HG02981 (cell line): ENCODE measurements at regions not wholly inside any gene's neighbourhood (a gene's known extent, or its start where the extent isn't known, plus 50 kb on each side); places are given as distances from the start of the nearest gene placed in this dataset.
"Not testable (repeated sequence)": the region's sequence is repeated elsewhere in the genome, so short reads cannot be mapped to it uniquely, and the experiment has no call there.

Source experiments
- ATAC-seq: cut with Tn5 transposase; IDR thresholded peaks from one replicate; pipeline ENCODE4 v1.9.1; 2021; ENCODE audit warnings: mild to moderate bottlenecking, moderate library complexity; ENCODE audit not compliant: unreplicated experiment

GRCh38 chr10:8305876-8306652 is 251.6 kb downstream of the GATA3 start:
- no peak for ATAC-seq

DNA sequence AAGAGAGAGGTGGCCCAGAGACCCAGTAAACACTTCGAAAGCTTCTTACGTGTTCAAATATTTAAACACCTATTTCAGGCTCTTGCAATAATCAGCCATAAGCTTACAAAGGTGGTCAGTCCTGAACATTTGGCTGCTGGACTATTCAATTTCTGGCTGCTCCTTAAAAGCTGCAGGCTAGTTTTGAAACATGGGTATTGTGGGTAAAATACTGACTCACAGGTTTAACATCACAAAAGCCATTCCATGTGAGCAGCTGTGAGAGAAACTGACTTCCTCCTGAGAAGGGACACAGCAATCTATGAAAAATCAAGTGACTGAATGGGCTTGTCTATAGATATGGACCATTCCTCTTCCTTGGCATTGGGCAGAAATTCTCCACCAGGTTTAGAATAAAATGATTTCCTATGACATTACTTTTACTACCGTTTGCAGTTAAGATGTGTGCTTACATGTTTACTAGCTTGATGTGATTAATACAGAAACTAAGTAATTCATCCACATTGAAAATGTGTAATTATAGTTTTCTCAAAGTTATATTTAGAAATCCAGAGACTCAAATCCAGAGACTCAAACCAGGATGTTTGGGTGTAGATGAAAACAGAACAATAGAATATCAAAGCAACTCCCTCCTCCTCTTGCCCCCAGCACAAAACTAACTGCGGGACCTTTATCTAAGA is 252.3 kb downstream of the GATA3 start:
- ATAC-seq = no peak

DNA sequence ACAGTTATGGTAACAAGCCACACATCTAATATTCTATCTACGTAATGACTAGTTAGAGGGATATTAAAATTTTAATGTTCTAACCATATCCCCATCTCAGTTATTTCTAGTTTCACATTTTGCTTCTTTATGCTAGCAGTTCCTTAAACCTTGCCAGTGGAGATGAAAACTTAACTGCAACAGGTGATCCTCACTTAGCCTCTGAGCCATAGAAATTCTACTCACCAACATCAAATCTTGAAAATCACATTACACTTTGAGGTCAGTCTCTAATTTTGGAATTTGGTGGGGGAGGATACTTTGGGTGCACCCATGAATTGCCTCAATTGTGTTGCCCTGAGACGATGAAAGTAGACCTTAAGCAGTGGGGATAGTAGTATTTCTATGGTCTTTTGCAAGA is 256.4 kb downstream of the GATA3 start:
- ATAC-seq = no peak

DNA sequence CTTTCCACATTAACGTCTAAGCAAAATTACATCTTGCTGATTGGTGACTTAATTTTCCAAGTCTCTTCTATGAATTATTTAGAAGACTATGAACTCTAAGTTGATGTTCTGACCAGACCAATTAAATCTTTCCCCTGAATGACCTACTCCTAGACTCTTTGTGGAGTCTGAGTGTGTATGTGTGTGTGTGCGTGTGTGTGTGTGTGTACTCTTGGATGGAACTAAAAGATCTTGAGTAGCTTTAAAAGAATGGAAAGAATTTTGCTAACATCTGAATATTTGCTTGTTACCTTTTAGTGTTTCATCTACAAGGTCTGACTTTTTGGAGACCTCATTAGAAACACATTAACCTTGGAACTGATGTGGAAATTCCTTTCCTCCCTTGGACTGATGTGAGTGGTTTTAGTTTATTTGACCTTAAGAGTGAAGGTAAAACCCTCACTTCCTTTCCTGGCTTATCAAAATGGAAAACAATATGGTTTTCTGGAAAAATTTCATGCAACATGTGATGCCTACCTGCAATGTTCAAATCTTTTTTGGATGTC is 257.1 kb downstream of the GATA3 start:
- ATAC-seq = no peak

DNA sequence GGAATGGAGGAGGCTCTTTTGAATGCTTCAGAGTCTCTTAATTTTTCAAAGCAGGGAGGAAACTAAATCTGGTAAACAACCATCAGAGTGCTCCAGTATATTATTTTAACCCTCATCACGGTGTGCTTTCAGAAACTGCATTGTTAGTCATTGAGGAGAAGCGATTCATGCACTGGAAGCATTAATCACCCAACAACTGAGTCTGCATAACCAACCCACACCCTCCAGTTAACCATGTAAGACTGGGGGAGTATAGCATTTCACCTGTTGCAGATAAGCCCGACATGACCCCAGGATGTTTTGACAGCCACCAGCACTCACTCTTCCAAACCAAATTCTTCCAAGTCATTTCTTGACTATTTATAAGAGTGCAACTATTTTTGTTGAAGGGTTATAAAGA is 257.6 kb downstream of the GATA3 start:
- ATAC-seq = no peak

- no peak for ATAC-seq
Observed at GRCh38 chr10:8312781-8313180, 258.3 kb downstream of the GATA3 start.

- no peak for ATAC-seq
Observed at GRCh38 chr10:8314486-8314885, 260.0 kb downstream of the GATA3 start.

DNA sequence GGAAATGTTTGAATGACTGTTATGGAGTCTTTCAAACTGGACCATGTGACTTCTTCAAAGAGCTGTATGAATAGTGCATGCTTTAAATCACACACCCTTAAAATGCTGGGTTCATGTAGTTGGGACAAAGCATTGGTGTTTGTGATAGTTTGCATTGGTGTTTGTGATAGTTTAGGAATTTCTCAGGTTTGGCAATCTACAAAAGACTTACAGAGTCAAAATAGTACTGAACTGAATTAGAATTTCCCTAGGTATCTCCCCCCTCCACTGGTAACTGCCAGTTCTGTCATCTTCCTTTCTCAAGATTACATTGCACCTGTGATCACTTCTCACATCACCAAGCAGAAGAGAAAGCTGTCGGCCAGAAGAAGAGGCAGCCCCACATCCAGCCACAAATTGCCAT is 261.1 kb downstream of the GATA3 start:
- no peak for ATAC-seq

DNA sequence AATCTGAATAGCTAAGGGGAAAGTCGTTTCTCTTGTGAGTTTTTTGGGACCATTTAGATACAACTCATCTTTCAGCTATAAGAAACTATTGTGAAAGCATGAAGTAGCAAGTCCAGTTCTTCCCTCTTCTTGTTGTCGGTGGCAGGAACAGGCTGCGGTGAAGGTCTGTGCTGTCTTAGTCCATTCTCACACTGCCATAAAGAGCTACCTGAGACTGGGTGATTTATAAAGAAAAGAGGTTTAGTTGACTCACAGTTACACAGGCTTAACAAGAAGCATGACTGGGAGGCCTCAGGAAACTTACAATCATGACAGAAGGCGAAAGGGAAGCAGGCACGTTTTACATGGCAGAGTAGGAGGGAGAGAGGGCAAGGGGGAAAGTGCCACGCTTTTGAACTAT is 261.8 kb downstream of the GATA3 start:
- no peak for ATAC-seq

DNA sequence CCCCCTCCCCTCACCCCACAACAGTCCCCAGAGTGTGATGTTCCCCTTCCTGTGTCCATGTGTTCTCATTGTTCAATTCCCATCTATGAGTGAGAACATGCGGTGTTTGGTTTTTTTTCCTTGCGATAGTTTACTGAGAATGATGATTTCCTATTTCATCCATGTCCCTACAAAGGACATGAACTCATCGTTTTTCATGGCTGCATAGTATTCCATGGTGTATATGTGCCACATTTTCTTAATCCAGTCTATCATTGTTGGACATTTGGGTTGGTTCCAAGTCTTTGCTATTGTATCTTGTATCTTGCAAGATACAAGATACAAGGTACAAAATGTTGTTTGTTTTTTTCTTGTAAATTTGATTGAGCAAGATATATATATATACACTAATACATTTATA is 263.9 kb downstream of the GATA3 start:
- ATAC-seq = not testable (repeated sequence)

DNA sequence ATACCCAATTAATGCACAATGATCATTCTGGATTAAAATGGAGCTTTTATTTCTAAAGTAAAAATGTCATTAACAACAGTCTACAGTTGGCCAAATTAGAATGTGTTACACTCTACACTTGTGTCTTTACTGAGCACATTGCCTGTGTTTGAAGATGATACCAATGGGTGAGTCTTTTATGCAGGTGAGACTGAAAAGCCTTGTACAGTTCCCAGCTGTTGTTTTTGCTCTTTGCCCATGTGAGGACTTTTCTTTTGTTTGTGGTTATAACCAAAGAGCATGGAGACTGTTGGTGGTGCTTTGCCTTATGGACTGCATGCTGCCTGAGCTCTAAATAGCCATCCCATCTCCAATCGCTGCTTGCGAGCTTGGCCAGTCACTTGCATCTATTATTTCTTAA is 264.5 kb downstream of the GATA3 start:
- ATAC-seq = no peak

- ATAC-seq = no peak
Observed at GRCh38 chr10:8319704-8320103, 265.2 kb downstream of the GATA3 start.

GRCh38 chr10:8321990-8322389 is 267.5 kb downstream of the GATA3 start:
- ATAC-seq = no peak

DNA sequence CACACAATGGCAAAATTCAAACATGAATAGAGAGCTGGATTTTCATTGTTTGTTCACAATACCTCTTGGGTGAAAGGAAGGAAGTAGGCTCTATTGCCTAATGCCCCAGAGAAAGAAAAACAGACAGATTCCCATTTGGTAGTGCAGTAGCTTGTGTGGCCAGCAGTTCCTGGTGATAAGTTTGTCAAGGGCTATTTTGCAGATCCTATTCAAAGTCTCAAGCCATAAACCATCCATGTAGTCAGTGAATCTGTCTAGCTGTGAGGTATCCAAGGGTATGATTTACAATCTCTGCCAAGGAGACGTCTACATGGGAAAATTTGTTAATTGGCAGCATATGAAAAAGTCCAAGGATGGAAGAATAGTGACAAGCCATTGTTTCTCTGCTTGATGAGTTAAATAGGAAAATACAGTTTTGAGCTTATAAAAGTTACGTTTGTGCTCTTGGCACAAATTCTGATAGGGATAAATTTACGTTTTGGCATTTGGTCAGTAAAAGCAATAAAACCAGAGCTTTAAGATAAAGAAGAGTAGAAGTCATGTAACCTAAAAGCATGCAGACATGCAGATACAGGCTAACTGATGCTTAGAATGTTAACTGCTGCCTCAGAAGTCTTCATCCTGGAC is 269.1 kb downstream of the GATA3 start:
- ATAC-seq = no peak

DNA sequence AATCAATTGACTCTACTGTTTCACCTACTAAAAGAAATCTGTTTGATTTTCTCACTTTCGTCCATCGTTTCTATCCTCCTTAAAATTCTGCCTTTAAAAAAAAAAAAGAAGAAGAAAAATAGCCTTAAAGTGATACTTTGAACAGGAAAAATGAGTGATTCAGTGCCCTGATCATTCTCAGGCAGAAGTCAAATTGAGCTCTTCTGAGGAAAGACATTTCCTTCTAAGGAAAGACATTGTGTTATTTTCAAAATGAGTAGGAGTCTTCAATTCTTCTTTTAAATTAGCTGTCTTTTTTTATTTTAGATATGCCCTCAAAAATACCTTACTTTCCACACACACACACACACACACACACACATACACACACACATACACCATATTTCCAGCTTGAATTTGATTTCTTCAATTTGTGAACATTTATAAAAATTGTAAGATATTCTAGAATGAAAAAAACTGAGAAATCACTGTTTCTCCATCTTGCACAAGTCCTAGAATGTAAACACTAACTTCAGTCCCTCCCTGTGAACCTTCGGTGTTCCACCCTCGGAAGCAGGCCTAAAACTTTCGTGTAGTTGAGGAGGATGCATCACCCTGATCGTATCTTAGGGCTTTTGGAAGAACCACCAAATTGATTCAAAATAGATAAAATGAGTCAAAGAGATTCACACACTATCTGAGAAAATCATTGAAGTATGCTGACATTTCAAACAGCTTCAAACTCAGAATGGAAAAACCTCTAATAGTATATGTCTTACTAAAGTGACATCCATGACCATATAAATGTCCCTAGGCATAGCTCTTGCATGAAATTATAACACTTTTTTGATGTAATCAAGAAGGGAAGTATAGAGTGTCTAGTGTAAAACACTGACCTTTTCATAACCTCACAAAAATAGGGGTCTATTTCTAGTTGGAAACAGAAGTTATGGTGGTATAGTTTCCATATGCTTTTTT is 270.8 kb downstream of the GATA3 start:
- no peak for ATAC-seq

- ATAC-seq = no peak
Observed at GRCh38 chr10:8326396-8327139, 272.1 kb downstream of the GATA3 start.

GRCh38 chr10:8327140-8327423 is 272.6 kb downstream of the GATA3 start:
- ATAC-seq = no peak

GRCh38 chr10:8331387-8331786 is 276.9 kb downstream of the GATA3 start:
- ATAC-seq = no peak

DNA sequence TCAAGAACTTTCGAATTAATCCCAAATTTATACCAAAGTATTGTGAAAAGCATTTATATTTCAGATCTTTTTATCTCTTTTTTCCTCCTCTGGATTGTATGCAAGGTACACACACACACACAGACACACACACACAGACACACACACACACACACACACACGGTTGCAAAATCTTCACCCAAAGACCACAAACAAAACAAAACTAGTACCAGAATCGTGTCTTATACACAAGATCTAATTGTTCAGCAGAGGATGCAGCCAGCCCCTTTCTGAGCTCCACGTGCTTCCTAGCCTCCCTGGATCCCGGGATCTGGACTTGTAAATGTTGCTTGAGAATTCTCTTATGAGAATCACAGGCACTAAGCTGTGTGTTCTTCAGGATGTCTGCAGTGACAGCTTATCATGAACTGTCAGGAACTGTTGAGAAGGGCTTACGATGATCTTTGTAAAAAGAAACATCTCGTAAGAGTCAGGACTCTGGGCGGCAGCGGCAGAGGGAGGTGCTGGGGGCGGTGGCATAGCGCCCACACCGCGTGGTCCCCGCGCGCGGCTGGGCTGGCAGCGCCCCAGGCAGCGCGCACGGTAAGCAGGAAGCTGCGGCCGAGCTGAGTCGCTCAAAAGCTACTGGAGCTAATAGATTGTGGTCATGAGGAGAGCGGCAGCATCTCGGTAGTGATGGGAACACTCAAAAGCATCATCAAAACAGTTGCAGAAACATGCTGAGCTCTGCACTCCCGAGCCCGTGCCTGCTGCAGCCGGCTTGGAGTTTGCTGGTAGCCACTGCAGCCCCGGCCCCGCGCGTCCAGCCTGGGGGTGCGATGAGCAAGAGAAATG is 277.6 kb downstream of the GATA3 start:
- ATAC-seq = peak; percentile 96
